Ovary (tissue), 7 donors: ENCODE measurements at regions not wholly inside any gene's neighbourhood (a gene's known extent, or its start where the extent isn't known, plus 50 kb on each side); places are given as distances from the start of the nearest gene placed in this dataset.

Experiments
- DNase-seq, 5 donors: peaks; one replicate each; pipeline ENCODE4 v3.0.0-alpha.2; 2019 to 2020
- H3K27ac ChIP-seq, 2 donors: fragments of 200-600 bp; one replicate each; pipeline versions ENCODE4 v1.5.1 to v1.8.0; 2019 to 2022
- H3K27me3 ChIP-seq: fragments of 200-600 bp; one replicate; pipeline ENCODE4 v1.8.0; 2022
- H3K36me3 ChIP-seq: fragments of 200-600 bp; sonication (generic); one replicate; pipeline ENCODE4 v1.5.1; 2019
- H3K4me1 ChIP-seq: one replicate; pipeline ENCODE4 v1.8.1; 2013; ENCODE audit warnings: mild to moderate bottlenecking, moderate library complexity; ENCODE audit not compliant: insufficient read depth
- H3K4me3 ChIP-seq: fragments of 200-600 bp; sonication (generic); one replicate; pipeline ENCODE4 v1.5.1; 2017
- H3K9me3 ChIP-seq, 2 donors: fragments of 200-600 bp in 1 of 2; sonication (generic) in 1 of 2; one replicate each; pipeline versions ENCODE4 v1.5.1 to v1.8.1; 2013 to 2019; ENCODE audit warnings: mild to moderate bottlenecking in 1 of 2, moderate library complexity in 1 of 2
- CTCF ChIP-seq, 3 donors: fragments of 450-650 bp in 2 of 3; fragments of 200-600 bp in 1 of 3; IDR thresholded peaks; one replicate each; pipeline versions ENCODE4 v1.5.1 to v1.8.0; 2016 to 2022; ENCODE audit warnings: antibody characterized with exemption in 3 of 3, mild to moderate bottlenecking in 1 of 3
- EP300 ChIP-seq: sonication (generic); formaldehyde crosslinking; IDR thresholded peaks from one replicate; pipeline ENCODE4 v1.6.1; 2017; ENCODE audit warnings: antibody characterized with exemption
- POLR2A ChIP-seq: fragments of 450-650 bp; IDR thresholded peaks from one replicate; pipeline ENCODE4 v1.6.1; 2017; ENCODE audit warnings: antibody characterized with exemption, mild to moderate bottlenecking, moderate library complexity
- WGBS, 3 donors: extraction: QIAGEN DNeasy Blood & Tissue Kit in 1 of 3; methylation state at CpG; one replicate each; pipeline versions ENCODE4 v1.1.5 to v1.1.7; 2013 to 2017; 5-methylcytosine and 5-hydroxymethylcytosine counted together
- intact Hi-C, 4 donors: fragments of 100-400 bp; cut with DNase I; formaldehyde crosslinking; loops; one replicate each; pipeline versions ENCODE4 v1.11.0 to v1.15.1; 2022 to 2023
- donor health status: DM: no; HTN: no; CAD: no; lungs with moderate emphysema.
- donor health status: DM: no; HTN: no; CAD: no.
- donor health status: Bipolar disorder and iron deficiency.
- donor health status: DM: no; HTN: no; CAD: no.
- donor health status: DM: yes; HTN: yes; CAD: no.

- intact Hi-C loops = no loop called here
Measured at GRCh38 chr18:2059336-2059735, 512.0 kb downstream of the METTL4 start.

GRCh38 chr18:2060086-2060485, 511.2 kb downstream of the METTL4 start:
- Histone ChIP-seq H3K27me3 (no peaks in the 10 kb centered on the region), H3K9me3 (peaks cover 0 to 4% of the 10 kb centered on the region in 2 donors), H3K36me3 (no peaks in the 10 kb centered on the region), H3K27ac (no peak overlapping the region), H3K4me3 (no peak overlapping the region), H3K4me1 (no peaks in the 10 kb centered on the region)
- DNase-seq = no peak
- no peak for TF ChIP-seq POLR2A
- no peak for TF ChIP-seq EP300
- TF ChIP-seq CTCF (IDR thresholded peaks at IDR 0.05) = no peak
- WGBS, 3 donors = 37 to 51% (median 42%) methylated on average over 1 of the region's 1 CpG
- intact Hi-C loops = no loop called here

More at GRCh38 chr18:2059336-2059735, 512.0 kb downstream of the METTL4 start:
- no peaks in the 10 kb centered on the region for H3K27me3 ChIP-seq
- H3K9me3 ChIP-seq = peaks cover 0 to 4% of the 10 kb centered on the region in 2 donors
- 66 to 76% (median 66%) methylated on average over 4 of the region's 4 CpGs for WGBS, 3 donors
- no peak for DNase-seq
- H3K36me3 ChIP-seq = no peaks in the 10 kb centered on the region
- TF ChIP-seq POLR2A (no peak), CTCF (IDR thresholded peaks at IDR 0.05) (no peak), EP300 (no peak)
- no peak overlapping the region for H3K27ac ChIP-seq
- H3K4me3 ChIP-seq = no peak overlapping the region
- no peaks in the 10 kb centered on the region for H3K4me1 ChIP-seq

- 51 to 58% (median 56%) methylated on average over 4 of the region's 4 CpGs for WGBS, 3 donors
- TF ChIP-seq POLR2A = no peak
- TF ChIP-seq EP300 = no peak
- TF ChIP-seq CTCF (IDR thresholded peaks at IDR 0.05) = no peak
- H3K27ac ChIP-seq = no peak overlapping the region
- intact Hi-C loops = loop anchor here in 2 of 4 donors (10.0 kb wide), 2 partner anchors 54 to 64 kb away; no protein-coding TSS in a partner anchor
- no peak overlapping the region for H3K4me3 ChIP-seq
- no peaks in the 10 kb centered on the region for H3K9me3 ChIP-seq
- H3K36me3 ChIP-seq = no peaks in the 10 kb centered on the region
- DNase-seq = no peak
- no peaks in the 10 kb centered on the region for H3K4me1 ChIP-seq
- H3K27me3 ChIP-seq = no peaks in the 10 kb centered on the region
Measured at GRCh38 chr18:2070631-2071030, 500.7 kb downstream of the METTL4 start.

- no peak for DNase-seq
- intact Hi-C loops = loop anchor here in 2 of 4 donors (10.0 kb wide), 2 partner anchors 49 to 59 kb away; no protein-coding TSS in a partner anchor
- no peaks in the 10 kb centered on the region for H3K9me3 ChIP-seq
- no peaks in the 10 kb centered on the region for H3K27me3 ChIP-seq
- 42 to 69% (median 64%) methylated on average over 1 of the region's 1 CpG for WGBS, 3 donors
- no peaks in the 10 kb centered on the region for H3K4me1 ChIP-seq
- H3K36me3 ChIP-seq = no peaks in the 10 kb centered on the region
- H3K4me3 ChIP-seq = no peak overlapping the region
- H3K27ac ChIP-seq = no peak overlapping the region
- no peak for TF ChIP-seq POLR2A
Measured at GRCh38 chr18:2075499-2075898, 495.8 kb downstream of the METTL4 start.

- no peak overlapping the region for H3K27ac ChIP-seq
- DNase-seq = no peak
- H3K4me3 ChIP-seq = no peak overlapping the region
- intact Hi-C loops = no loop called here
- WGBS, 3 donors = 62 to 72% (median 63%) methylated on average over 1 of the region's 1 CpG
- H3K27me3 ChIP-seq = no peaks in the 10 kb centered on the region
- H3K9me3 ChIP-seq = no peaks in the 10 kb centered on the region
- no peak for TF ChIP-seq CTCF (IDR thresholded peaks at IDR 0.05)
- no peak for TF ChIP-seq EP300
- no peak for TF ChIP-seq POLR2A
- H3K4me1 ChIP-seq = no peaks in the 10 kb centered on the region
- H3K36me3 ChIP-seq = no peaks in the 10 kb centered on the region
Measured at GRCh38 chr18:2082676-2083075, 488.6 kb downstream of the METTL4 start.
